ENCODE measurements at regions not wholly inside any gene's neighbourhood (a gene's known extent, or its start where the extent isn't known, plus 50 kb on each side); places are given as distances from the start of the nearest gene placed in this dataset.

DNA sequence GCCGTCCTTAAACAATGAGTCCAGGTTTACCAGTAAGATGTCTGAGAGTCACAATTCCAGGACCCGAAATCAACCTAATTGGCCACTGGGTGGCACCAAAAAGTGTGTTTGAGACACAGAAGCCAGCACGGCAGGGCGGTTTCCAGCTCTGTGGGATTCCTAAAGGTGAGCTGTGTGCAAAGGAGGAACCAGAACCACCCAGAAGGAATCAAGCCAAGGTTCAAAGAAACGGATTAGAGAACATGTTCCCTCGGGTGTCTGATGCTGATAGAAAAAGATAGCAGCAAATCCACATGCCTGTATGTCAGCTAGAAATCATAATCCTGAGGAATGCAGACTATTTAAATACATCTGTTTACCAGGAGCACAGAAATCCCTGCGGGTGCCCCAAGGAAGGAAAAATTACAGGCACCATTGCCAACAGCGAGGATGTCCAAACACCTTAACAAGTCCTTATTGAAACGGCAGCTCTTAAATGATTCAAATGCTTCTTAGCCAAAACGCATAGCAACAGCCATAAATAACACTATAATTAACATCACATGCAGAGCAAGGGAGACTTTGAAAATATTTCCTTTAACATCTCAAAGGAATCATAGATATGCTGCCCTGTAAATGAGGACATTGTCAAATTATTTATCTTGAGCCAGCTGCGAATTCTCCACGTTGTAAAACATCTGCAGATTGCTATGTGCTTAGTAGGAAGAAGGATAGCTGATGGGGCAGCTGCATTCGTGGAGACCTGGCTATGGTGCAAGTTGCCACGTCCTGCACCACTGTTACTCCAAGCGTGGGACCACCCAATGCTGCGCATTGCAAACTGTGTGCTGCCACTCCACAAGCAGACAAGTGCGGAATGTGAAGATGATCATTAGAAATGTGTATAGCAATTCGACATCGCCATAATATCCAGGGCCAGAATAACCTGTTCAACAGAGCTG is 318.7 kb upstream of the NCKAP5 start:
- Histone ChIP-seq H2AFZ (ENCODE audit: low read depth, low read length) (no peak overlapping the region), H4K20me1 (replicated peaks; ENCODE audit: control insufficient read depth, insufficient read depth, low read length) (no peaks in the 10 kb centered on the region; the same call in 1 of the 2 replicates), H3K27ac (ENCODE audit: extremely low read depth, low read depth, low read length) (no peak overlapping the region), H3K9me1 (ENCODE audit: control insufficient read depth, insufficient read depth, low read length) (no peaks in the 10 kb centered on the region), H3K9ac (ENCODE audit: insufficient read depth in 1 of 2, low read depth in 2 of 2, low read length in 2 of 2) (no peak overlapping the region), H3K9me3 (replicated peaks; ENCODE audit: control insufficient read depth, insufficient read depth, low read depth, low read length) (no peaks in the 10 kb centered on the region), H3K27me3 (ENCODE audit: control insufficient read depth in 2 of 2, insufficient read depth in 2 of 2, low read length in 2 of 2) (peaks cover 3 to 6% of the 10 kb centered on the region in 2 experiments; a peak in 3 of 5 replicates), H3K36me3 (ENCODE audit: control insufficient read depth, insufficient read depth, low read length) (no peaks in the 10 kb centered on the region), H3K4me2 (ENCODE audit: insufficient read depth, low read length) (no peak overlapping the region), H3K4me3 (no peak overlapping the region), H3K4me1 (replicated peaks in 1 of 2; ENCODE audit: control insufficient read depth in 2 of 2, insufficient read depth in 2 of 2, low read length in 2 of 2) (no peaks in the 10 kb centered on the region), H3K79me2 (ENCODE audit: control insufficient read depth, insufficient read depth, low read length) (no peaks in the 10 kb centered on the region)
- no TSS peak for BruUV-seq (replicated peaks)
- ChIA-PET POLR2A (no interaction called here), CTCF (ENCODE audit: low intra/inter-chr PET ratio) (interaction anchor here (1.3 to 1.8 kb wide), 5 partner anchors 321 to 1011 kb away, joined by 3 to 11 read pairs (median 5); no protein-coding TSS in a partner anchor)
- WGBS (ENCODE audit: insufficient coverage, low coverage, missing lambda C conversion rate) = 2% methylated on average over 19 of the region's 19 CpGs
- intact Hi-C loops (cut with micrococcal nuclease) (loop anchor here (1.0 to 10.0 kb wide), 5 partner anchors 188 to 564 kb away; no protein-coding TSS in a partner anchor), in situ Hi-C loops (cut with MboI) (loop anchor here (25.0 kb wide), 1 partner anchor 525 kb away; no protein-coding TSS in a partner anchor)
- ATAC-seq = peak; percentile 94
- peak; percentile 57 to 70 (median 68) for DNase-seq (ENCODE audit: extremely low read depth in 1 of 4, low spot score in 3 of 4)
- peak; percentile 88 for FAIRE-seq
- TF ChIP-seq RAD21 (CRISPR knock-in tag; conservative IDR thresholded peaks at IDR 0.05 in 1 of 2, IDR thresholded peaks at IDR 0.05 in 1 of 2) (peak; percentile 60 to 69), REST (IDR thresholded peaks at IDR 0.05; ENCODE audit: borderline replicate concordance) (peak; percentile 40; the same call in 1 of the 2 replicates), REST (CRISPR knock-in tag; IDR thresholded peaks at IDR 0.05; ENCODE audit: low read depth) (no peak), MNT (conservative IDR thresholded peaks at IDR 0.05) (no peak), SMC3 (conservative IDR thresholded peaks at IDR 0.05; ENCODE audit: insufficient read depth, low read depth, low read length) (peak; percentile 46; the same call in 1 of the 2 replicates), BRCA1 (IDR thresholded peaks at IDR 0.05) (no peak), BRCA1 (CRISPR knock-in tag; IDR thresholded peaks at IDR 0.05) (no peak), SP1 (CRISPR knock-in tag; IDR thresholded peaks at IDR 0.05) (no peak)
